GM23248 (cell line): ENCODE measurements at regions not wholly inside any gene's neighbourhood (a gene's known extent, or its start where the extent isn't known, plus 50 kb on each side); places are given as distances from the start of the nearest gene placed in this dataset.

Experiments used
- DNase-seq: peaks from one replicate; pipeline ENCODE4 v3.0.0-alpha.2; 2015
- H2AFZ ChIP-seq: fragments of 200-600 bp; sonication (generic); 2 replicates; pipeline ENCODE4 v1.6.1; 2016; ENCODE audit warnings: antibody characterized with exemption
- H3F3A ChIP-seq: fragments of 200-600 bp; sonication (generic); 2 replicates; pipeline ENCODE4 v1.6.1; 2016; ENCODE audit warnings: mild to moderate bottlenecking, antibody characterized with exemption, mixed run types; ENCODE audit not compliant: insufficient read depth
- H3K27ac ChIP-seq: fragments of 200-600 bp; sonication (generic); 2 replicates; pipeline ENCODE4 v1.5.1; 2016; ENCODE audit warnings: mild to moderate bottlenecking
- H3K27me3 ChIP-seq: fragments of 200-600 bp; sonication (generic); replicated peaks from 2 replicates; pipeline ENCODE4 v1.6.1; 2016; ENCODE audit warnings: mild to moderate bottlenecking; ENCODE audit not compliant: insufficient read depth
- H3K36me3 ChIP-seq: fragments of 200-600 bp; sonication (generic); 2 replicates; pipeline ENCODE4 v1.6.1; 2016; ENCODE audit warnings: low read depth, mild to moderate bottlenecking
- H3K4me1 ChIP-seq: fragments of 200-600 bp; sonication (generic); 2 replicates; pipeline ENCODE4 v1.6.1; 2016; ENCODE audit warnings: mild to moderate bottlenecking; ENCODE audit not compliant: insufficient read depth
- H3K4me2 ChIP-seq: fragments of 200-600 bp; sonication (generic); one replicate; pipeline ENCODE4 v1.6.1; 2016; ENCODE audit warnings: mild to moderate bottlenecking; ENCODE audit not compliant: unreplicated experiment
- H3K4me3 ChIP-seq: fragments of 200-600 bp; sonication (generic); 2 replicates; pipeline ENCODE4 v1.5.1; 2016; ENCODE audit warnings: mild to moderate bottlenecking
- H3K79me2 ChIP-seq: fragments of 200-600 bp; sonication (generic); 2 replicates; pipeline ENCODE4 v1.6.1; 2016; ENCODE audit warnings: mild to moderate bottlenecking; ENCODE audit not compliant: insufficient read depth
- H3K9ac ChIP-seq: fragments of 200-600 bp; sonication (generic); 2 replicates; pipeline ENCODE4 v1.6.1; 2016; ENCODE audit warnings: mild to moderate bottlenecking
- H3K9me2 ChIP-seq: fragments of 200-600 bp; sonication (generic); 2 replicates; pipeline ENCODE4 v1.6.1; 2016; ENCODE audit warnings: mixed run types, mild to moderate bottlenecking, moderate library complexity; ENCODE audit not compliant: insufficient read depth
- H3K9me3 ChIP-seq: fragments of 200-600 bp; sonication (generic); one replicate; pipeline ENCODE4 v1.6.1; 2017; ENCODE audit warnings: low read depth
- H4K20me1 ChIP-seq: fragments of 200-600 bp; sonication (generic); 2 replicates; pipeline ENCODE4 v1.6.0; 2016; ENCODE audit not compliant: insufficient read depth
- EZH2 ChIP-seq: fragments of 200-600 bp; sonication (generic); IDR thresholded peaks from 2 replicates; pipeline ENCODE4 v1.6.1; 2018; ENCODE audit warnings: antibody characterized with exemption, mild to moderate bottlenecking; ENCODE audit not compliant: insufficient read depth, poor library complexity, severe bottlenecking
- EZH2phosphoT487 ChIP-seq: fragments of 200-600 bp; sonication (generic); IDR thresholded peaks from 2 replicates; pipeline ENCODE4 v1.6.1; 2018; ENCODE audit warnings: antibody characterized with exemption, moderate library complexity, mild to moderate bottlenecking, low read depth; ENCODE audit not compliant: insufficient read depth
- WGBS, 2 experiments: methylation state at CpG; one replicate each; pipeline ENCODE4 v1.1.6; 2015 to 2017; ENCODE audit warnings: low lambda C conversion rate in 2 of 2, low coverage in 1 of 2; ENCODE audit errors: missing lambda C conversion rate in 2 of 2; 5-methylcytosine and 5-hydroxymethylcytosine counted together
- in situ Hi-C: fragments of 300-500 bp; cut with MboI; formaldehyde crosslinking; loops from 2 replicates; pipeline ENCODE4 v1.15.0; 2020

GRCh38 chr4:111618908-111619307, 526.3 kb upstream of the FAM241A start:
- no peaks in the 10 kb centered on the region for H3K79me2 ChIP-seq
- no peak overlapping the region for H3K4me2 ChIP-seq
- TF ChIP-seq EZH2phosphoT487 (no peak), EZH2 (no peak)
- H3K9ac ChIP-seq: no peak overlapping the region
- H3F3A ChIP-seq: no peaks in the 10 kb centered on the region
- no peaks in the 10 kb centered on the region for H3K9me3 ChIP-seq
- H3K27me3 ChIP-seq: no peaks in the 10 kb centered on the region
- H3K9me2 ChIP-seq: no peaks in the 10 kb centered on the region
- H3K4me3 ChIP-seq: no peak overlapping the region
- DNase-seq: no peak
- H3K27ac ChIP-seq: no peak overlapping the region
- no peaks in the 10 kb centered on the region for H3K4me1 ChIP-seq
- H2AFZ ChIP-seq: peak overlapping the region; percentile 27; the same call in 1 of the 2 replicates
- no peaks in the 10 kb centered on the region for H4K20me1 ChIP-seq
- 44 to 47% methylated on average over 6 of the region's 6 CpGs for WGBS, 2 experiments
- in situ Hi-C loops: loop anchor here (25.0 kb wide), 2 partner anchors 482 to 1032 kb away; no protein-coding TSS in a partner anchor
- H3K36me3 ChIP-seq: no peaks in the 10 kb centered on the region

DNA sequence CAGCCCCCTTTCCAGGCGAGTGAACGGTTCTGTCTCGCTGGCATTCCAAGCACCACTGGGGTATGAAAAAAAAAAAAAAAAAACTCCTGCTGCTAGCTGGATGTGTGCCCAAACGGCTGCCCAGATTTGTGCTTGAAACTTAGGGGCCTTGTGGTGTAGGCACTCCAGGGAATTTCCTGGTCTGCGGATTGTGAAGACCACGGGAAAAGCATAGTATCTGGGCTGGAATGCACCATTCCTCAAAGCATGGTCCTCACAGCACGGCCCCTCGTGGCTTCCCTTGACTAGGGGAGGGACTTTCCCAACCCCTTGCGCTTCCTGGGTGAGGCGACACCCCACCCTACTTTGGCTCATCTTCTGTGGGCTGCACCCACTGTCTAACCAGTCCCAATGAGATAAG, 516.8 kb upstream of the FAM241A start:
- H3K4me1 ChIP-seq: peaks cover 38% of the 10 kb centered on the region
- no peaks in the 10 kb centered on the region for H3K36me3 ChIP-seq
- H4K20me1 ChIP-seq: no peaks in the 10 kb centered on the region
- no peak overlapping the region for H2AFZ ChIP-seq
- no peak overlapping the region for H3K9ac ChIP-seq
- H3K4me3 ChIP-seq: no peak overlapping the region
- TF ChIP-seq EZH2 (no peak), EZH2phosphoT487 (no peak)
- H3K79me2 ChIP-seq: no peaks in the 10 kb centered on the region
- no peak overlapping the region for H3K4me2 ChIP-seq
- H3K27me3 ChIP-seq: no peaks in the 10 kb centered on the region
- in situ Hi-C loops: loop anchor here (25.0 kb wide), 1 partner anchor 1616 kb away; no protein-coding TSS in a partner anchor
- no peak for DNase-seq
- peaks cover 15% of the 10 kb centered on the region for H3F3A ChIP-seq
- no peaks in the 10 kb centered on the region for H3K9me3 ChIP-seq
- 82 to 83% methylated on average over 9 to 10 of the region's 10 CpGs for WGBS, 2 experiments
- no peak overlapping the region for H3K27ac ChIP-seq
- H3K9me2 ChIP-seq: no peaks in the 10 kb centered on the region

GRCh38 chr4:111630705-111631104, 514.5 kb upstream of the FAM241A start:
- no peaks in the 10 kb centered on the region for H3K9me2 ChIP-seq
- no peak for TF ChIP-seq EZH2phosphoT487
- no peak for TF ChIP-seq EZH2
- WGBS, 2 experiments: 3 to 4% methylated on average over 2 of the region's 2 CpGs
- no peaks in the 10 kb centered on the region for H3K27me3 ChIP-seq
- H3K4me2 ChIP-seq: no peak overlapping the region
- no peaks in the 10 kb centered on the region for H3K36me3 ChIP-seq
- peak; percentile 72 for DNase-seq
- no peaks in the 10 kb centered on the region for H3K9me3 ChIP-seq
- in situ Hi-C loops: loop anchor here (25.0 kb wide), 1 partner anchor 1618 kb away; no protein-coding TSS in a partner anchor
- no peaks in the 10 kb centered on the region for H4K20me1 ChIP-seq
- no peaks in the 10 kb centered on the region for H3K79me2 ChIP-seq
- peak overlapping the region; percentile 21 for H2AFZ ChIP-seq
- H3K27ac ChIP-seq: no peak overlapping the region
- peaks cover 44% of the 10 kb centered on the region for H3K4me1 ChIP-seq
- no peak overlapping the region for H3K9ac ChIP-seq
- no peak overlapping the region for H3K4me3 ChIP-seq
- H3F3A ChIP-seq: peaks cover 15% of the 10 kb centered on the region

DNA sequence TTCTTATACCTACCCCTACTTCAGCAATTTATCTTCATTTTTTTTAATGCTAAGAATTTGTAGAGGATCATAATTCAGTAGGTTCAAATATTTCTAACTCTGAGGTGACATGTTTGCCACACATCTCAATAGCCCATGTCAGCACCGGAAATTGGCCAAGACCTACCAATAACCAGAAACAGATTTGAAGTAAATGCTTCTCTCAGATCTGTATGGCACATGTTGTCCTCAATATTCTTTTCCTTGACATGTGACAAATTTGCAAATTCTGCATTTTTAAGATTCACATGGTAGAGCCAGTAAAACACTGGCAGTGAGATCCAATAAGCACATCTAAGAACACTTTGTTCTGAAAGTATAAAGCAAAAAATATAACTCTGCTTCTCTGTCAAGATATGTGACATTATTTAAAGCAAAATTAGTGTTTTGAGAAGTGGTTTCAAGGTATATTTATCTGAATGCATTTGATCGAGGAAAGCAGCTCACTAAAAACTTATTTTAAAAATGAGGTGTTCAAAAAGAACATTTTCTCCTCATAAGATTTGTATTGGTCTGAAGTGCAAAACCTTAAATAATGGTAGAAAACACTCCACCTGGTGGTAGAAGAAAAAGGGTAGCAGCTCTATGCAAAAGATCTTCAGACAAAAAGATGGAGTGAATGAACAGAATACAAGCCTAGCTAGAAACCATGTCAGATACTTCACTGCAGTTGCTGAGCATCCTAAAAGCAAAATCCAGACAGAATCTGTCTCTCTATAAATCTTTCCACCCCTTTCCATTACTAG, 513.8 kb upstream of the FAM241A start:
- in situ Hi-C loops: loop anchor here (25.0 kb wide), 1 partner anchor 1619 kb away; no protein-coding TSS in a partner anchor
- Histone ChIP-seq H3K27ac (no peak overlapping the region), H3K27me3 (no peaks in the 10 kb centered on the region), H3K9me2 (no peaks in the 10 kb centered on the region), H3K4me1 (peaks cover 44% of the 10 kb centered on the region), H3K4me2 (no peak overlapping the region), H3K79me2 (no peaks in the 10 kb centered on the region), H3K36me3 (no peaks in the 10 kb centered on the region), H3K4me3 (no peak overlapping the region), H3F3A (peaks cover 15% of the 10 kb centered on the region), H4K20me1 (no peaks in the 10 kb centered on the region), H3K9me3 (no peaks in the 10 kb centered on the region), H3K9ac (no peak overlapping the region), H2AFZ (no peak overlapping the region)
- TF ChIP-seq EZH2 (no peak), EZH2phosphoT487 (no peak)
- peak; percentile 57 for DNase-seq
- 29 to 33% methylated on average over 2 of the region's 2 CpGs for WGBS, 2 experiments
